ENCODE measurements at regions not wholly inside any gene's neighbourhood (a gene's known extent, or its start where the extent isn't known, plus 50 kb on each side); places are given as distances from the start of the nearest gene placed in this dataset.

DNA sequence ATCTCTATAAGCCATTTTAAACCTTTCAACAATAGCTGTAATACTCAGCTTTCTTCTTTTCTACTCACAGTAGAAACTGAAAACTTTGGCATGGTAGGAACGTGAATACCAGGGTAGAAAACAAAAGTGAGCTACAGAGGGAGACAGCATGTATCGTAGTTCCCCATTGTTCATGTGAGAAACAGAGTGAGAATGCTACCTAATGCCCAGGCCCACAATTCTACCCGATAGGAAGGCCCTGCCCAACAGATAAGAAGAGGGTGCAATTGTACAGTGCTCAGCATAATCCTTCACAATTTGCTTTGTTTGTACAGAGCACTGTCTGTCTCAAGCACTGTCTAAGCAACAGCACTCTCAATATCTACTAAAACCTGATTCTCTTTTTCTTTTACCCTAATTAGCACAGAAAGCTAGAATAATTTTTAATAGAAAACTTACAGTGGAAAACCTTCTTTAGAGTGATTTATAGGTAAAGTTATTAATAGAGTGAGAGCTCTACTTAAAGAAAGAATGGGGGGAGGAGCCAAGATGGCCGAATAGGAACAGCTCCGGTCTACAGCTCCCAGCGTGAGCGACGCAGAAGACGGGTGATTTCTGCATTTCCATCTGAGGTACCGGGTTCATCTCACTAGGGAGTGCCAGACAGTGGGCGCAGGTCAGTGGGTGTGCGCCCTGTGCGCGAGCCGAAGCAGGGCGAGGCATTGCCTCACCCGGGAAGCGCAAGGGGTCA is 322.3 kb downstream of the EFNB2 start:
- no peak for TF ChIP-seq SP2 (IDR thresholded peaks at IDR 0.05; ENCODE audit: low read length)
- no peak for TF ChIP-seq NANOG (IDR thresholded peaks at IDR 0.05; ENCODE audit: insufficient read depth, low read depth, low read length, poor library complexity, severe bottlenecking)
- TF ChIP-seq CHD1 (IDR thresholded peaks at IDR 0.05; ENCODE audit: low read depth, low read length): no peak
- TF ChIP-seq RXRA (IDR thresholded peaks at IDR 0.05; ENCODE audit: insufficient read depth, low read depth, low read length): no peak
- TF ChIP-seq PHF8 (conservative IDR thresholded peaks at IDR 0.05; ENCODE audit: low read depth, low read length): no peak
